ENCODE measurements at regions not wholly inside any gene's neighbourhood (a gene's known extent, or its start where the extent isn't known, plus 50 kb on each side); places are given as distances from the start of the nearest gene placed in this dataset.

- no peak overlapping the region for H3K4me3 ChIP-seq (ENCODE audit: low read depth in 1 of 2, low read length in 2 of 2)
- no peak overlapping the region for H3K27ac ChIP-seq (ENCODE audit: low read depth, low read length)
Measured at GRCh38 chr2:207216457-207216856, 50.7 kb upstream of the KLF7 start.

GRCh38 chr2:207217442-207217841, 51.7 kb upstream of the KLF7 start:
- Histone ChIP-seq H3K4me1 (ENCODE audit: control insufficient read depth in 1 of 2, insufficient read depth in 2 of 2, low read length in 2 of 2) (no peaks in the 10 kb centered on the region), H3K9me3 (ENCODE audit: control insufficient read depth in 1 of 2, low read length in 2 of 2) (no peaks in the 10 kb centered on the region), H3K27me3 (ENCODE audit: control insufficient read depth in 1 of 2, insufficient read depth in 2 of 2, low read length in 2 of 2) (no peaks in the 10 kb centered on the region), H3K36me3 (ENCODE audit: control insufficient read depth in 1 of 2, insufficient read depth in 2 of 2, low read length in 2 of 2) (no peaks in the 10 kb centered on the region), H3K9ac (ENCODE audit: low read depth in 1 of 2, low read length in 2 of 2) (no peak overlapping the region), H3K27ac (ENCODE audit: low read depth, low read length) (no peak overlapping the region), H3K4me3 (ENCODE audit: low read depth in 1 of 2, low read length in 2 of 2) (no peak overlapping the region)

More at GRCh38 chr2:207216457-207216856, 50.7 kb upstream of the KLF7 start:
- Histone ChIP-seq H3K4me1 (ENCODE audit: control insufficient read depth in 1 of 2, insufficient read depth in 2 of 2, low read length in 2 of 2) (no peaks in the 10 kb centered on the region), H3K27me3 (ENCODE audit: control insufficient read depth in 1 of 2, insufficient read depth in 2 of 2, low read length in 2 of 2) (no peaks in the 10 kb centered on the region), H3K9me3 (ENCODE audit: control insufficient read depth in 1 of 2, low read length in 2 of 2) (no peaks in the 10 kb centered on the region), H3K9ac (ENCODE audit: low read depth in 1 of 2, low read length in 2 of 2) (no peak overlapping the region), H3K36me3 (ENCODE audit: control insufficient read depth in 1 of 2, insufficient read depth in 2 of 2, low read length in 2 of 2) (no peaks in the 10 kb centered on the region)

- Histone ChIP-seq H3K9me3 (ENCODE audit: control insufficient read depth in 1 of 2, low read length in 2 of 2) (no peaks in the 10 kb centered on the region), H3K4me3 (ENCODE audit: low read depth in 1 of 2, low read length in 2 of 2) (no peak overlapping the region), H3K27ac (ENCODE audit: low read depth, low read length) (no peak overlapping the region), H3K4me1 (ENCODE audit: control insufficient read depth in 1 of 2, insufficient read depth in 2 of 2, low read length in 2 of 2) (no peaks in the 10 kb centered on the region), H3K9ac (ENCODE audit: low read depth in 1 of 2, low read length in 2 of 2) (no peak overlapping the region), H3K36me3 (ENCODE audit: control insufficient read depth in 1 of 2, insufficient read depth in 2 of 2, low read length in 2 of 2) (no peaks in the 10 kb centered on the region), H3K27me3 (ENCODE audit: control insufficient read depth in 1 of 2, insufficient read depth in 2 of 2, low read length in 2 of 2) (peaks cover 0 to 5% of the 10 kb centered on the region in 2 donors)
Measured at GRCh38 chr2:207219081-207219630, 53.4 kb upstream of the KLF7 start.

- H3K4me1 ChIP-seq (ENCODE audit: control insufficient read depth in 1 of 2, insufficient read depth in 2 of 2, low read length in 2 of 2) = no peaks in the 10 kb centered on the region
- no peaks in the 10 kb centered on the region for H3K9me3 ChIP-seq (ENCODE audit: control insufficient read depth in 1 of 2, low read length in 2 of 2)
- H3K27ac ChIP-seq (ENCODE audit: low read depth, low read length) = no peak overlapping the region
- H3K36me3 ChIP-seq (ENCODE audit: control insufficient read depth in 1 of 2, insufficient read depth in 2 of 2, low read length in 2 of 2) = no peaks in the 10 kb centered on the region
- H3K4me3 ChIP-seq (ENCODE audit: low read depth in 1 of 2, low read length in 2 of 2) = no peak overlapping the region
- H3K9ac ChIP-seq (ENCODE audit: low read depth in 1 of 2, low read length in 2 of 2) = no peak overlapping the region
- peaks cover 0 to 5% of the 10 kb centered on the region in 2 donors for H3K27me3 ChIP-seq (ENCODE audit: control insufficient read depth in 1 of 2, insufficient read depth in 2 of 2, low read length in 2 of 2)
Measured at GRCh38 chr2:207219676-207220501, 54.1 kb upstream of the KLF7 start.

GRCh38 chr2:207221731-207222130, 56.0 kb upstream of the KLF7 start:
- H3K27me3 ChIP-seq (ENCODE audit: control insufficient read depth in 1 of 2, insufficient read depth in 2 of 2, low read length in 2 of 2) = peaks cover 0 to 5% of the 10 kb centered on the region in 2 donors
- H3K36me3 ChIP-seq (ENCODE audit: control insufficient read depth in 1 of 2, insufficient read depth in 2 of 2, low read length in 2 of 2) = no peaks in the 10 kb centered on the region
- H3K9me3 ChIP-seq (ENCODE audit: control insufficient read depth in 1 of 2, low read length in 2 of 2) = no peaks in the 10 kb centered on the region

GRCh38 chr2:207223051-207223450, 57.3 kb upstream of the KLF7 start:
- H3K27ac ChIP-seq (ENCODE audit: low read depth, low read length) = no peak overlapping the region
- no peaks in the 10 kb centered on the region for H3K9me3 ChIP-seq (ENCODE audit: control insufficient read depth in 1 of 2, low read length in 2 of 2)
- peaks cover 0 to 5% of the 10 kb centered on the region in 2 donors for H3K27me3 ChIP-seq (ENCODE audit: control insufficient read depth in 1 of 2, insufficient read depth in 2 of 2, low read length in 2 of 2)
- peaks cover 0 to 6% of the 10 kb centered on the region in 2 donors for H3K4me1 ChIP-seq (ENCODE audit: control insufficient read depth in 1 of 2, insufficient read depth in 2 of 2, low read length in 2 of 2)
- no peak overlapping the region for H3K4me3 ChIP-seq (ENCODE audit: low read depth in 1 of 2, low read length in 2 of 2)
- H3K9ac ChIP-seq (ENCODE audit: low read depth in 1 of 2, low read length in 2 of 2) = no peak overlapping the region
- no peaks in the 10 kb centered on the region for H3K36me3 ChIP-seq (ENCODE audit: control insufficient read depth in 1 of 2, insufficient read depth in 2 of 2, low read length in 2 of 2)

More at GRCh38 chr2:207221731-207222130, 56.0 kb upstream of the KLF7 start:
- H3K4me3 ChIP-seq (ENCODE audit: low read depth in 1 of 2, low read length in 2 of 2) = no peak overlapping the region
- H3K9ac ChIP-seq (ENCODE audit: low read depth in 1 of 2, low read length in 2 of 2) = no peak overlapping the region
- H3K27ac ChIP-seq (ENCODE audit: low read depth, low read length) = no peak overlapping the region
- H3K4me1 ChIP-seq (ENCODE audit: control insufficient read depth in 1 of 2, insufficient read depth in 2 of 2, low read length in 2 of 2) = peaks cover 0 to 5% of the 10 kb centered on the region in 2 donors

- Histone ChIP-seq H3K27me3 (ENCODE audit: control insufficient read depth in 1 of 2, insufficient read depth in 2 of 2, low read length in 2 of 2) (peaks cover 0 to 5% of the 10 kb centered on the region in 2 donors), H3K36me3 (ENCODE audit: control insufficient read depth in 1 of 2, insufficient read depth in 2 of 2, low read length in 2 of 2) (no peaks in the 10 kb centered on the region), H3K4me1 (ENCODE audit: control insufficient read depth in 1 of 2, insufficient read depth in 2 of 2, low read length in 2 of 2) (peaks cover 0 to 6% of the 10 kb centered on the region in 2 donors), H3K27ac (ENCODE audit: low read depth, low read length) (no peak overlapping the region), H3K9me3 (ENCODE audit: control insufficient read depth in 1 of 2, low read length in 2 of 2) (no peaks in the 10 kb centered on the region), H3K4me3 (ENCODE audit: low read depth in 1 of 2, low read length in 2 of 2) (no peak overlapping the region), H3K9ac (ENCODE audit: low read depth in 1 of 2, low read length in 2 of 2) (no peak overlapping the region)
Measured at GRCh38 chr2:207224381-207224780, 58.6 kb upstream of the KLF7 start.

GRCh38 chr2:207224791-207225482, 59.2 kb upstream of the KLF7 start:
- Histone ChIP-seq H3K36me3 (ENCODE audit: control insufficient read depth in 1 of 2, insufficient read depth in 2 of 2, low read length in 2 of 2) (no peaks in the 10 kb centered on the region), H3K9me3 (ENCODE audit: control insufficient read depth in 1 of 2, low read length in 2 of 2) (no peaks in the 10 kb centered on the region), H3K27ac (ENCODE audit: low read depth, low read length) (no peak overlapping the region), H3K4me1 (ENCODE audit: control insufficient read depth in 1 of 2, insufficient read depth in 2 of 2, low read length in 2 of 2) (peaks cover 0 to 6% of the 10 kb centered on the region in 2 donors), H3K4me3 (ENCODE audit: low read depth in 1 of 2, low read length in 2 of 2) (no peak overlapping the region), H3K9ac (ENCODE audit: low read depth in 1 of 2, low read length in 2 of 2) (no peak overlapping the region), H3K27me3 (ENCODE audit: control insufficient read depth in 1 of 2, insufficient read depth in 2 of 2, low read length in 2 of 2) (peaks cover 0 to 5% of the 10 kb centered on the region in 2 donors)

- Histone ChIP-seq H3K9ac (ENCODE audit: low read depth in 1 of 2, low read length in 2 of 2) (no peak overlapping the region), H3K27ac (ENCODE audit: low read depth, low read length) (no peak overlapping the region), H3K4me3 (ENCODE audit: low read depth in 1 of 2, low read length in 2 of 2) (no peak overlapping the region), H3K9me3 (ENCODE audit: control insufficient read depth in 1 of 2, low read length in 2 of 2) (no peaks in the 10 kb centered on the region), H3K27me3 (ENCODE audit: control insufficient read depth in 1 of 2, insufficient read depth in 2 of 2, low read length in 2 of 2) (peaks cover 0 to 5% of the 10 kb centered on the region in 2 donors), H3K4me1 (ENCODE audit: control insufficient read depth in 1 of 2, insufficient read depth in 2 of 2, low read length in 2 of 2) (peaks cover 0 to 6% of the 10 kb centered on the region in 2 donors), H3K36me3 (ENCODE audit: control insufficient read depth in 1 of 2, insufficient read depth in 2 of 2, low read length in 2 of 2) (no peaks in the 10 kb centered on the region)
Measured at GRCh38 chr2:207225773-207226172, 60.0 kb upstream of the KLF7 start.

GRCh38 chr2:207226243-207226642, 60.5 kb upstream of the KLF7 start:
- Histone ChIP-seq H3K4me1 (ENCODE audit: control insufficient read depth in 1 of 2, insufficient read depth in 2 of 2, low read length in 2 of 2) (peaks cover 0 to 6% of the 10 kb centered on the region in 2 donors), H3K27me3 (ENCODE audit: control insufficient read depth in 1 of 2, insufficient read depth in 2 of 2, low read length in 2 of 2) (peaks cover 0 to 5% of the 10 kb centered on the region in 2 donors), H3K36me3 (ENCODE audit: control insufficient read depth in 1 of 2, insufficient read depth in 2 of 2, low read length in 2 of 2) (no peaks in the 10 kb centered on the region), H3K9ac (ENCODE audit: low read depth in 1 of 2, low read length in 2 of 2) (no peak overlapping the region), H3K4me3 (ENCODE audit: low read depth in 1 of 2, low read length in 2 of 2) (no peak overlapping the region), H3K27ac (ENCODE audit: low read depth, low read length) (no peak overlapping the region), H3K9me3 (ENCODE audit: control insufficient read depth in 1 of 2, low read length in 2 of 2) (no peaks in the 10 kb centered on the region)

Measured in duodenal mucosa (tissue), 2 donors.